Lower leg skin (tissue), 3 donors: ENCODE measurements at regions not wholly inside any gene's neighbourhood (a gene's known extent, or its start where the extent isn't known, plus 50 kb on each side); places are given as distances from the start of the nearest gene placed in this dataset.

Experiments
- CTCF ChIP-seq, 3 donors: fragments of 450-650 bp; IDR thresholded peaks; one replicate each; pipeline ENCODE4 v1.5.1; 2016; ENCODE audit warnings: antibody characterized with exemption in 3 of 3, mild to moderate bottlenecking in 3 of 3, moderate library complexity in 2 of 3
- POLR2A ChIP-seq, 2 donors: fragments of 450-650 bp; IDR thresholded peaks; one replicate each; pipeline ENCODE4 v1.6.1; 2016 to 2017; ENCODE audit warnings: antibody characterized with exemption in 2 of 2, mild to moderate bottlenecking in 1 of 2, moderate library complexity in 1 of 2

GRCh38 chr18:22112215-22112614 is 57.2 kb upstream of the GATA6 start:
- TF ChIP-seq CTCF (IDR thresholded peaks at IDR 0.05) (no peak), POLR2A (IDR thresholded peaks at IDR 0.05) (no peak)
